Neuronal stem cell (in vitro differentiated cells): ENCODE measurements at regions not wholly inside any gene's neighbourhood (a gene's known extent, or its start where the extent isn't known, plus 50 kb on each side); places are given as distances from the start of the nearest gene placed in this dataset.
A peak's percentile ranks its signal among the peaks of the same experiment; 100 is the strongest.
"Not testable (repeated sequence)": the region's sequence is repeated elsewhere in the genome, so short reads cannot be mapped to it uniquely, and the experiment has no call there.

ENCODE experiments used
- DNase-seq: peaks from one replicate; pipeline ENCODE4 v3.0.0-alpha.2; 2013; ENCODE audit warnings: low spot score
- H2AFZ ChIP-seq: one replicate; pipeline ENCODE4 v1.6.1; 2013; ENCODE audit warnings: mild to moderate bottlenecking, low read length, inconsistent platforms
- H2AK5ac ChIP-seq: 2 replicates; pipeline ENCODE4 v1.6.1; 2013; ENCODE audit warnings: low read depth, mild to moderate bottlenecking, inconsistent platforms, low read length, moderate library complexity, mixed read lengths
- H2BK120ac ChIP-seq: 2 replicates; pipeline ENCODE4 v1.6.1; 2013; ENCODE audit warnings: low read depth, mild to moderate bottlenecking, inconsistent platforms, low read length, moderate library complexity, mixed read lengths
- H2BK12ac ChIP-seq: one replicate; pipeline ENCODE4 v1.6.1; 2013; ENCODE audit warnings: low read length, inconsistent platforms
- H2BK15ac ChIP-seq: 2 replicates; pipeline ENCODE4 v1.6.1; 2013; ENCODE audit warnings: mild to moderate bottlenecking, low read length, inconsistent platforms, mixed read lengths
- H2BK5ac ChIP-seq: one replicate; pipeline ENCODE4 v1.6.1; 2013; ENCODE audit warnings: inconsistent platforms, mild to moderate bottlenecking, low read length, moderate library complexity
- H3K14ac ChIP-seq: one replicate; pipeline ENCODE4 v1.6.1; 2013; ENCODE audit warnings: low read length, inconsistent platforms
- H3K18ac ChIP-seq: 2 replicates; pipeline ENCODE4 v1.6.1; 2013; ENCODE audit warnings: low read length, inconsistent platforms
- H3K23ac ChIP-seq: 2 replicates; pipeline ENCODE4 v1.6.1; 2013; ENCODE audit warnings: low read depth, mild to moderate bottlenecking, mixed read lengths, low read length, inconsistent platforms; ENCODE audit not compliant: poor library complexity
- H3K27ac ChIP-seq: replicated peaks from 3 replicates; pipeline ENCODE4 v1.5.1; 2013; ENCODE audit warnings: low read length, inconsistent platforms
- H3K27me3 ChIP-seq, 3 experiments: 2 replicates each; pipeline ENCODE4 v1.6.1; 2013; ENCODE audit warnings: low read length in 3 of 3, mild to moderate bottlenecking in 2 of 3, inconsistent platforms in 1 of 3, low read depth in 1 of 3, mixed read lengths in 1 of 3, moderate library complexity in 1 of 3; ENCODE audit not compliant: control insufficient read depth in 3 of 3, insufficient read depth in 3 of 3
- H3K36me3 ChIP-seq, 2 donors: replicated peaks in 1 of 2; 2 replicates each; pipeline ENCODE4 v1.6.1; 2013; ENCODE audit warnings: low read length in 2 of 2; ENCODE audit not compliant: control insufficient read depth in 2 of 2, insufficient read depth in 2 of 2
- H3K4ac ChIP-seq: 2 replicates; pipeline ENCODE4 v1.6.1; 2013; ENCODE audit warnings: inconsistent platforms, mild to moderate bottlenecking, low read length, moderate library complexity
- H3K4me1 ChIP-seq, 2 donors: 1 replicate in 1 of 2; 2 replicates in 1 of 2; pipeline ENCODE4 v1.6.1; 2013; ENCODE audit warnings: low read length in 2 of 2, low read depth in 1 of 2; ENCODE audit not compliant: control insufficient read depth in 2 of 2, insufficient read depth in 1 of 2
- H3K4me2 ChIP-seq: one replicate; pipeline ENCODE4 v1.6.1; 2013; ENCODE audit warnings: mild to moderate bottlenecking, low read length, inconsistent platforms; ENCODE audit not compliant: insufficient read depth, poor library complexity, severe bottlenecking
- H3K4me3 ChIP-seq, 2 donors: 2 replicates each; pipeline ENCODE4 v1.5.1; 2013; ENCODE audit warnings: low read length in 2 of 2, mild to moderate bottlenecking in 2 of 2, inconsistent platforms in 1 of 2, moderate library complexity in 1 of 2
- H3K79me1 ChIP-seq: one replicate; pipeline ENCODE4 v1.6.1; 2013; ENCODE audit warnings: low read depth, mild to moderate bottlenecking, inconsistent platforms, low read length, moderate library complexity
- H3K9ac ChIP-seq: one replicate; pipeline ENCODE4 v1.6.1; 2013; ENCODE audit warnings: mild to moderate bottlenecking, low read depth, low read length, inconsistent platforms; ENCODE audit not compliant: poor library complexity
- H3K9me3 ChIP-seq, 2 donors: replicated peaks in 1 of 2; 2 replicates each; pipeline versions ENCODE3 to v1.6.1; 2013; ENCODE audit warnings: low read length in 2 of 2, mild to moderate bottlenecking in 2 of 2, inconsistent platforms in 1 of 2, low read depth in 1 of 2, mixed read lengths in 1 of 2, moderate library complexity in 1 of 2; ENCODE audit not compliant: control insufficient read depth in 2 of 2, insufficient read depth in 1 of 2
- H4K8ac ChIP-seq: one replicate; pipeline ENCODE4 v1.6.1; 2013; ENCODE audit warnings: low read depth, mild to moderate bottlenecking, inconsistent platforms, low read length, moderate library complexity
- H4K91ac ChIP-seq: one replicate; pipeline ENCODE4 v1.6.1; 2013; ENCODE audit warnings: low read length, low read depth, mild to moderate bottlenecking, inconsistent platforms; ENCODE audit not compliant: poor library complexity
- WGBS, 2 donors: extraction: QIAGEN DNeasy Blood & Tissue Kit; methylation state at CpG; one replicate each; pipeline ENCODE4 v1.1.7; 2013; ENCODE audit warnings: missing lambda C conversion rate in 2 of 2, mixed read lengths in 1 of 2; ENCODE audit not compliant: insufficient read length in 2 of 2, insufficient replicate concordance in 1 of 2; ENCODE audit errors: extremely low coverage in 2 of 2; 5-methylcytosine and 5-hydroxymethylcytosine counted together

DNA sequence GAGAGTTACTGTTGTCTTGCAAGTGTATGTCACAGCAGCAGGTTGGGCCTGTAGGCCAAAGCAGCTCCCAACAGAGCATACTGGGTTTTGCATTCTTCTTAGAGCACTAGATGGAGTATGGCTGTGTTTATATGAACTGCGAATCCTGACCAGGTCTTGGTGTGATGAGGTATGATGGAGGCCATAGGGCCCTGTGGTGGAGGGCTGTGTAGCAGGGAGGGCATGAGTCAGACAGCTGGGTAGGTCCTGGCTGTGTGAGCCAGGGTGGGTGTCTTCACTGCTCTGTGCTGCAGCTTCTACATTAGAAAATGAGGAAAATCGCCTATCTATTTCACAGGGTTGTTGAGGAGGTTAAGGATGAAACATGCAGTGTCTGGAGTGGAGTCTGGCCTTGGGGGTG is 124.2 kb downstream of the BUB3 start:
- H2BK15ac ChIP-seq = no peak overlapping the region
- H3K18ac ChIP-seq = no peak overlapping the region
- H3K27ac ChIP-seq = no peak overlapping the region
- no peak overlapping the region for H2AK5ac ChIP-seq
- peak overlapping the region; percentile 0 for H3K9ac ChIP-seq
- H3K79me1 ChIP-seq = no peaks in the 10 kb centered on the region
- no peak for DNase-seq
- no peak overlapping the region for H4K91ac ChIP-seq
- H3K4me3 ChIP-seq = no peak overlapping the region
- peaks cover 0 to 7% of the 10 kb centered on the region in 2 donors for H3K9me3 ChIP-seq
- peaks cover 0 to 6% (median 3%) of the 10 kb centered on the region in 3 experiments for H3K27me3 ChIP-seq
- H2BK5ac ChIP-seq = no peak overlapping the region
- no peak overlapping the region for H3K4me2 ChIP-seq
- no peak overlapping the region for H4K8ac ChIP-seq
- no peak overlapping the region for H3K23ac ChIP-seq
- no peak overlapping the region for H3K14ac ChIP-seq
- no peaks in the 10 kb centered on the region for H3K36me3 ChIP-seq
- no peak overlapping the region for H2BK12ac ChIP-seq
- H3K4ac ChIP-seq = no peak overlapping the region
- no peak overlapping the region for H2BK120ac ChIP-seq
- H2AFZ ChIP-seq = no peak overlapping the region
- WGBS, 2 donors = no CpG with 5 or more reads among the region's 2 CpGs
- peaks cover 0 to 5% of the 10 kb centered on the region in 2 donors for H3K4me1 ChIP-seq

DNA sequence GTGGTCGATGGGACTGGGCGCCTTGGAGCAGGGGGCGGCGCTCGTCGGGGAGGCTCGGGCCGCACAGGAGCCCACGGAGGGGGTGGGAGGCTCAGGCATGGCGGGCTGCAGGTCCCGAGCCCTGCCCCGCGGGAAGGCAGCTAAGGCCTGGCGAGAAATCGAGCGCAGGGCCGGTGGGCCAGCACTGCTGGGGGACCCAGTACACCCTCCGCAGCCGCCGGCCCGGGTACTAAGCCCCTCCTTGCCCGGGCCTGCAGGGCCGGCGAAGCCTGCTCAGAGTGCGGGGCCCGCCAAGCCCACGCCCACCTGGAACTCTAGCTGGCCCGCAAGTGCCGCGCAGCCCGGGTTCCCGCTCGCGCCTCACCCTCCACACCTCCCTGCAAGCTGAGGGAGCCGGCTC is 129.2 kb downstream of the BUB3 start:
- WGBS, 2 donors = no CpG with 5 or more reads among the region's 35 CpGs
- H3K27ac ChIP-seq, H3K4ac ChIP-seq, H3K4me2 ChIP-seq, H2BK12ac ChIP-seq, H3K4me3 ChIP-seq, H3K14ac ChIP-seq, H2AFZ ChIP-seq, H3K23ac ChIP-seq, H3K9ac ChIP-seq, H3K18ac ChIP-seq, H2BK15ac ChIP-seq, DNase-seq, H2BK120ac ChIP-seq, H3K79me1 ChIP-seq, H3K27me3 ChIP-seq, H4K91ac ChIP-seq, H3K9me3 ChIP-seq, H3K36me3 ChIP-seq, H3K4me1 ChIP-seq, H2BK5ac ChIP-seq, H2AK5ac ChIP-seq, H4K8ac ChIP-seq: not testable (repeated sequence)

DNA sequence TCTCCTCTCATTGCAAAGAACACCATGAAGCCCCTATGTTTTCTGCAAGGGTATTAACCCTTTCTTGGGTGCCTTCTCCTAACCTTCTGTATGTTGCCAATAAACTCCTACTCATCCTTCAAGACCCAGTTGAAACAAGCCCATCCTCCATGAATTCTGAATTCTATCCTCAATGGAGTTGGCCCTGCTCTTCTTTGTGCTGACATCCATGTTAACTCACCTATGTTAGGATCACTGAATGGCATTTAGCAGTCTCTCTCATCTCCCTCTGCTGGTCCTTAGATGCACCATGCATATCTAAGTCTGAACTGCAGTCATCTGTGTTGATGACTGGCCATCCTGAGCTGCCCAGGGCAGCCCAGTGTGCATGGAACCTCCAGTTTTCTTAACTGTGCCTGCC is 129.8 kb downstream of the BUB3 start:
- Histone ChIP-seq H3K4me3 (no peak overlapping the region), H3K14ac (no peak overlapping the region), H2BK12ac (no peak overlapping the region), H3K4me2 (no peak overlapping the region), H2BK5ac (no peak overlapping the region), H2AK5ac (no peak overlapping the region), H3K23ac (no peak overlapping the region), H4K91ac (no peak overlapping the region), H2BK120ac (no peak overlapping the region), H3K4me1 (no peaks in the 10 kb centered on the region), H3K27ac (no peak overlapping the region), H3K4ac (no peak overlapping the region), H3K9me3 (peaks cover 0 to 2% of the 10 kb centered on the region in 2 donors), H3K36me3 (no peaks in the 10 kb centered on the region), H3K18ac (no peak overlapping the region), H2BK15ac (no peak overlapping the region), H4K8ac (no peak overlapping the region), H2AFZ (no peak overlapping the region), H3K79me1 (no peaks in the 10 kb centered on the region), H3K9ac (no peak overlapping the region), H3K27me3 (no peaks in the 10 kb centered on the region)
- DNase-seq = no peak

DNA sequence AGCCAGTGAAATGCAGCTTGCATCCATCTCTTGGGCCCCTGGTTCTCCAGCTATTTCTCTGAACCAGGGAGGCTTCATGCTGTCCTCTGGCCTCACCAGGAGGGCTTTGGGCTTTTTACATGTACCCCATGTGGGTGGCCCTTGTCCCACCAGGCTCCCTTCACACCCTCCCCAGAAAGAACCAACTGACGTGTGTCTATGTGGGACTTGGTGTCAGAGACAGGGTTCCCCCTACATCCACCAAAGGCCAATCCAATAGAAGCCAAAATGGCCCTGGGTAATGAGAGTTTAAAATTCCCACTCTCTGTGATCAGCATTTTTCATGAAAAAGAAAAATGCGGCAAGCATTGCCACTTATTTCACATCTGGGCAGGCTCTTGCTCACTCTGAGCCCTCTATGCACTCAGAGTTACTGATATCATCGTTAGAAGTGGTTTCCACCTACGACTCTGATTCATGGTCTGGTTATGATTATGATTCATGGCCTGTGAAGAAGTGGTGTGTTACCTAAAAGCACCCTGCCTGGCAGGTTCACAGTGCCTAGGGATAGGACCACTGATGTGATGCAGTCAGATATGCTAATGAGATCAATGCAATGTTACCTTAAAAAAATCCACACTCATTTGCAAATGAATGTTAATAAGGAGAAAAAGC is 133.5 kb downstream of the BUB3 start:
- Histone ChIP-seq H2AK5ac (no peak overlapping the region), H3K27ac (no peak overlapping the region), H4K91ac (no peak overlapping the region), H3K14ac (no peak overlapping the region), H3K4me2 (no peak overlapping the region), H3K23ac (no peak overlapping the region), H2AFZ (no peak overlapping the region), H3K36me3 (no peaks in the 10 kb centered on the region), H2BK5ac (no peak overlapping the region), H3K4ac (no peak overlapping the region), H3K9ac (no peak overlapping the region), H3K27me3 (no peaks in the 10 kb centered on the region), H3K9me3 (peaks cover 0 to 2% of the 10 kb centered on the region in 2 donors), H3K4me3 (no peak overlapping the region), H2BK120ac (no peak overlapping the region), H4K8ac (no peak overlapping the region), H3K18ac (no peak overlapping the region), H2BK12ac (no peak overlapping the region), H3K4me1 (no peaks in the 10 kb centered on the region), H3K79me1 (no peaks in the 10 kb centered on the region), H2BK15ac (no peak overlapping the region)
- WGBS, 2 donors = no CpG with 5 or more reads among the region's 4 CpGs
- no peak for DNase-seq
